Liver (tissue), 3 donors: ENCODE measurements at regions not wholly inside any gene's neighbourhood (a gene's known extent, or its start where the extent isn't known, plus 50 kb on each side); places are given as distances from the start of the nearest gene placed in this dataset.

Experiments used
- FOXA1 ChIP-seq: IDR thresholded peaks from 2 replicates; pipeline ENCODE4 v1.6.1; 2016; ENCODE audit warnings: antibody characterized with exemption
- HNF4G ChIP-seq: IDR thresholded peaks from 2 replicates; pipeline ENCODE4 v1.6.1; 2016; ENCODE audit warnings: antibody characterized with exemption
- JUND ChIP-seq, 2 donors: IDR thresholded peaks; 2 replicates each; pipeline ENCODE4 v1.6.1; 2016; ENCODE audit warnings: antibody characterized with exemption in 2 of 2
- RAD21 ChIP-seq, 2 donors: IDR thresholded peaks; 2 replicates each; pipeline ENCODE4 v1.6.1; 2016; ENCODE audit warnings: antibody characterized with exemption in 2 of 2, mild to moderate bottlenecking in 2 of 2
- REST ChIP-seq: IDR thresholded peaks from 2 replicates; pipeline ENCODE4 v1.6.1; 2016; ENCODE audit warnings: antibody characterized with exemption, mild to moderate bottlenecking
- SP1 ChIP-seq: IDR thresholded peaks from 2 replicates; pipeline ENCODE4 v1.6.1; 2018; ENCODE audit warnings: antibody characterized with exemption, mild to moderate bottlenecking
- YY1 ChIP-seq: IDR thresholded peaks from 2 replicates; pipeline ENCODE4 v1.6.1; 2016; ENCODE audit warnings: antibody characterized with exemption, mild to moderate bottlenecking
- TF ChIP-seq, protein P1 (sequence below): fragments of 150-350 bp; IDR thresholded peaks from 2 replicates; pipeline ENCODE4 v1.5.1; 2017; ENCODE audit warnings: improper control_type of control experiment, low read depth, low read length; ENCODE audit not compliant: missing input control
- TF ChIP-seq, protein P2 (sequence below): IDR thresholded peaks from 2 replicates; pipeline ENCODE4 v1.6.1; 2016; ENCODE audit warnings: antibody characterized with exemption
- TF ChIP-seq, protein P3 (sequence below): IDR thresholded peaks from 2 replicates; pipeline ENCODE4 v1.6.1; 2016; ENCODE audit warnings: antibody characterized with exemption
- donor health status: healthy.
- donor health status: healthy.

- TF ChIP-seq, protein P1, sequence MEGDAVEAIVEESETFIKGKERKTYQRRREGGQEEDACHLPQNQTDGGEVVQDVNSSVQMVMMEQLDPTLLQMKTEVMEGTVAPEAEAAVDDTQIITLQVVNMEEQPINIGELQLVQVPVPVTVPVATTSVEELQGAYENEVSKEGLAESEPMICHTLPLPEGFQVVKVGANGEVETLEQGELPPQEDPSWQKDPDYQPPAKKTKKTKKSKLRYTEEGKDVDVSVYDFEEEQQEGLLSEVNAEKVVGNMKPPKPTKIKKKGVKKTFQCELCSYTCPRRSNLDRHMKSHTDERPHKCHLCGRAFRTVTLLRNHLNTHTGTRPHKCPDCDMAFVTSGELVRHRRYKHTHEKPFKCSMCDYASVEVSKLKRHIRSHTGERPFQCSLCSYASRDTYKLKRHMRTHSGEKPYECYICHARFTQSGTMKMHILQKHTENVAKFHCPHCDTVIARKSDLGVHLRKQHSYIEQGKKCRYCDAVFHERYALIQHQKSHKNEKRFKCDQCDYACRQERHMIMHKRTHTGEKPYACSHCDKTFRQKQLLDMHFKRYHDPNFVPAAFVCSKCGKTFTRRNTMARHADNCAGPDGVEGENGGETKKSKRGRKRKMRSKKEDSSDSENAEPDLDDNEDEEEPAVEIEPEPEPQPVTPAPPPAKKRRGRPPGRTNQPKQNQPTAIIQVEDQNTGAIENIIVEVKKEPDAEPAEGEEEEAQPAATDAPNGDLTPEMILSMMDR: no peak
- TF ChIP-seq, protein P2, sequence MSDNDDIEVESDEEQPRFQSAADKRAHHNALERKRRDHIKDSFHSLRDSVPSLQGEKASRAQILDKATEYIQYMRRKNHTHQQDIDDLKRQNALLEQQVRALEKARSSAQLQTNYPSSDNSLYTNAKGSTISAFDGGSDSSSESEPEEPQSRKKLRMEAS: no peak
- TF ChIP-seq HNF4G (no peak), RAD21 (IDR thresholded peaks at IDR 0.05) (no peak), YY1 (no peak), FOXA1 (no peak), REST (no peak), JUND (IDR thresholded peaks at IDR 0.05) (no peak), SP1 (no peak)
- TF ChIP-seq, protein P3, sequence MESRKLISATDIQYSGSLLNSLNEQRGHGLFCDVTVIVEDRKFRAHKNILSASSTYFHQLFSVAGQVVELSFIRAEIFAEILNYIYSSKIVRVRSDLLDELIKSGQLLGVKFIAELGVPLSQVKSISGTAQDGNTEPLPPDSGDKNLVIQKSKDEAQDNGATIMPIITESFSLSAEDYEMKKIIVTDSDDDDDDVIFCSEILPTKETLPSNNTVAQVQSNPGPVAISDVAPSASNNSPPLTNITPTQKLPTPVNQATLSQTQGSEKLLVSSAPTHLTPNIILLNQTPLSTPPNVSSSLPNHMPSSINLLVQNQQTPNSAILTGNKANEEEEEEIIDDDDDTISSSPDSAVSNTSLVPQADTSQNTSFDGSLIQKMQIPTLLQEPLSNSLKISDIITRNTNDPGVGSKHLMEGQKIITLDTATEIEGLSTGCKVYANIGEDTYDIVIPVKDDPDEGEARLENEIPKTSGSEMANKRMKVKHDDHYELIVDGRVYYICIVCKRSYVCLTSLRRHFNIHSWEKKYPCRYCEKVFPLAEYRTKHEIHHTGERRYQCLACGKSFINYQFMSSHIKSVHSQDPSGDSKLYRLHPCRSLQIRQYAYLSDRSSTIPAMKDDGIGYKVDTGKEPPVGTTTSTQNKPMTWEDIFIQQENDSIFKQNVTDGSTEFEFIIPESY: no peak
Observed at GRCh38 chr2:38444247-38444646, 67.2 kb upstream of the ATL2 start.
